CD4-positive, alpha-beta T cell treated with Interleukin-4 for 1 hour (primary cell): ENCODE measurements at regions not wholly inside any gene's neighbourhood (a gene's known extent, or its start where the extent isn't known, plus 50 kb on each side); places are given as distances from the start of the nearest gene placed in this dataset.

ENCODE experiments used
- DNase-seq, 2 donors: peaks; one replicate each; pipeline ENCODE4 v3.0.0-alpha.2; 2020 to 2022

DNA sequence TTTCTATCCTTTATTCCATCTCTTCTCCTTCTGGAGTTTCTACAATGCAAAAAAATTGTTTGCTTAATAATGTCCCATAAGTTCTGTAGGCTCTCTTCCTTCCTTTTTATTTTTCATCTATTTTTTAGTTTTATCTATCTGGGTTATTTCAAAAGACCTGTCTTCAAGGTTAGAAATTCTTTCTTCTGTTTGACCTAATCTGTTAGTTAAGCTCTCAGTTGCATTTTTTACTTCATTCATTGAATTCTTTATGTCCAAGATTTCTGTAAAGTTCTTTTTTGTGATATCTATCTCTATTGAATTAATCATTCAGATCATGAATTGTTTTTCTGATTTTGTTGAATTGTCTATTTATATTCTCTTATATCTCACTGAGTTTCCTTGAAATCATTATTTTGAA, 145.9 kb upstream of the TLE4 start:
- DNase-seq, result no peak

DNA sequence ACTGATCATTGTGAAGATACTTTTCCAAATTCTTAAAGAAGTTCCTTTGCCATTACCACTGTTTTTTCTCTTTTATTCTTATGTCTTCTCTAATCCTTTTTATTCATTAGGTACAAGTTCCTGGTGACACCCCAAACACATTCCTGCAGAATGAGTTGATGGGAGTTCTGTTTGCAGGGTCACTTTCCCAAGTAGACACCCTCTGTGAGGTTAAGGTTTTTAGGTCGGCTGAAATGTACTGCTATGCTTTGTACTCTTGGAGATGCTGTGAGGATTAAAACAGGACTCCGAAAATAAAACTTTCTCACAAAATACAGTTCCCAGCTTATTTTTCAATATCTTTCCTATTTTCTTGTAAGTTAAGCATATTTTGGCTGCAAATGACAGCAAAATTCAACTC, 143.3 kb upstream of the TLE4 start:
- no peak for DNase-seq

DNA sequence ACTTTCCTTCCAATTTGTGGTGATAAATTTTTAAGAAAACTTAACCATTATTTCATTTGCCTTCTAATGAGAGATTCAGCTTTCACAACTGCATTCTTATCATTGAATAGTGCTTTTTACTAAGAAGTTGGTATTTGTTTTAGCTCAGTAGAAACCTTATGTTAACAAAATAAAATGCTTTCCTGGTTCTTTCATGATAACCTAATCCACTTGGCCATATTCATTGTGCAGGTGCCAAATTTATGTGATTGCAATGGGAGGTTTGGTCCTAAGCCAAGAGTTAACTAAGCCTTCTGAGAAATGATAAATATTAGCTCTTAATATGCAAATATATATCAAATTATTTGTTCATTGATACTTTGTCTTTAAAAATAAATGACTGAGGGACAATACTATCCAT, 141.1 kb upstream of the TLE4 start:
- DNase-seq, result no peak

DNA sequence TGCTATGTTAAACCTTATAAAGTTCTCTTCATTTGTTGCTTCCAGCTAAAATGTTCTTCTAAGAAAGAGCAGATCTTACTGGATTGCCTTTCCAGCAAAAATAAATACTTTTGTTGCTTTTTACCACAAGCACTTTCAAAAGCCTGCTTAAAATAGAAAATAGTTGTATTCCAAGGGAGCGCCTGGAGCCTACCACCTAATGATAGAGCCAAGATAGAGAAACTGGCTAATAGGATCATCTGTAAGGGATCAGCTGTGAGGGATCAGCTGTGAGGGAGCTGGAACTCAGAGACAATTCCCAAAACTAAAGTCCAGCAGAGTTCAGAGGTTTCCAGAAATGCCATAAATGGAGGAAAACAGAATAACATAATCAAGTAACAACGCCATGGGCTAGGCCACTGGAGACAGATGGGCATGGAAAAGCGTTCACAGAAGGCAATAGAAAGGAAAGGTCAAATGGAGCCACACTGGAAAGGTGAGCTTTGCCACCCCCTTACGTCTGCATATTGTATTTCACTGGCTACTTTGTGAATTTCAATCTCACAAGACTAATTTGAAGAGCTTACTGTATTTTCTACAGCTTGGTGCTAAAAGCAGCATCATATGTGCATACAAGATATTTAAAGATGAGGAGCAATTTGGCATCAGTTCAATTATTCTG, 140.6 kb upstream of the TLE4 start:
- DNase-seq, result no peak

DNA sequence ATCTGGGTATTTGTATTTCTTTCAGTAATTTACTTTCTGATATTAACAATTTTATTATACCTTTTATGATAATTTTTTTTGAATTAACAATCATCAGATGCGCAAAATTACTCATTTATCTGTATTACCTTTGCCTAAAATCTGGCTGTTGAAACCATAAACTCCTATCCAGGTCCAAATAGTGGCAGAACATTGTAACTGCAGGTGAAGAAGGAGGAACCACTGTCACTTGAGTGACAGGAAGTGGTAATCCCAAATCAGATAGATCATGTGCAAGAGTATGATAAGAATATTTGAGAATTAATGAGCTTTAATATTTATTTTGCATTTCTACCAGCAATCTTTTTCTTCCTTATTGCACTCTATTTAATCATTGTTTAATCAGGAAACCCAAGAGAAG, 139.3 kb upstream of the TLE4 start:
- no peak for DNase-seq

DNA sequence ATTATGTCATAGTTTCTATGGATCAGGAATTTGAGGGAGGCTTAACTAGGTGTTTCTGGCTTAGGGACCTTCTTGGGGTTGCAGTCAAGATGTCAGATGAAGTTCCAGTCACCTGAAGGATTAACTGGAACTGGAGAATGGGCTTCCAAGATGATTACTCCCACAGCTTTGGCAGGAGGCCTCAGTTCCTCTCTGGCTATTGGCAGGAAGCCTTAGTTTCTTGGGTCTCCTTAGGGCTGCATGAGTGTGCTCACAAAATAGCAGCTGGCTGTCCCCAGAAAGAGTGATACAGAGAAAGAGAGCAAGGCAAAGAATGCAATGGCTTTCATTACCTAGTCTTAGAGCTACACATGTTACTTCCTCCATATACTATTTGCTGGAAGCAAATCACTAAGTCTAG, 138.1 kb upstream of the TLE4 start:
- DNase-seq, result no peak

DNA sequence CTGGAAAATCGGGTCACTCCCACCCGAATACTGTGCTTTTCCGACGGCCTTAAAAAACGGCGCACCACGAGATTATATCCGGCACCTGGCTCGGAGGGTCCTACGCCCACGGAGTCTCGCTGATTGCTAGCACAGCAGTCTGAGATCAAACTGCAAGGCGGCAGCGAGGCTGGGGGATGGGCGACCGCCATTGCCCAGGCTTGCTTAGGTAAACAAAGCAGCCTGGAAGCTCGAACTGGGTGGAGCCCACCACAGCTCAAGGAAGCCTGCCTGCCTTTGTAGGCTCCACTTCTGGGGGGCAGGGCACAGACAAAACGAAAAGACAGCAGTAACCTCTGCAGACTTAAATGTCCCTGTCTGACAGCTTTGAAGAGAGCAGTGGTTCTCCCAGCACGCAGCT, 132.5 kb upstream of the TLE4 start:
- DNase-seq, result peak; percentile 6 to 14

DNA sequence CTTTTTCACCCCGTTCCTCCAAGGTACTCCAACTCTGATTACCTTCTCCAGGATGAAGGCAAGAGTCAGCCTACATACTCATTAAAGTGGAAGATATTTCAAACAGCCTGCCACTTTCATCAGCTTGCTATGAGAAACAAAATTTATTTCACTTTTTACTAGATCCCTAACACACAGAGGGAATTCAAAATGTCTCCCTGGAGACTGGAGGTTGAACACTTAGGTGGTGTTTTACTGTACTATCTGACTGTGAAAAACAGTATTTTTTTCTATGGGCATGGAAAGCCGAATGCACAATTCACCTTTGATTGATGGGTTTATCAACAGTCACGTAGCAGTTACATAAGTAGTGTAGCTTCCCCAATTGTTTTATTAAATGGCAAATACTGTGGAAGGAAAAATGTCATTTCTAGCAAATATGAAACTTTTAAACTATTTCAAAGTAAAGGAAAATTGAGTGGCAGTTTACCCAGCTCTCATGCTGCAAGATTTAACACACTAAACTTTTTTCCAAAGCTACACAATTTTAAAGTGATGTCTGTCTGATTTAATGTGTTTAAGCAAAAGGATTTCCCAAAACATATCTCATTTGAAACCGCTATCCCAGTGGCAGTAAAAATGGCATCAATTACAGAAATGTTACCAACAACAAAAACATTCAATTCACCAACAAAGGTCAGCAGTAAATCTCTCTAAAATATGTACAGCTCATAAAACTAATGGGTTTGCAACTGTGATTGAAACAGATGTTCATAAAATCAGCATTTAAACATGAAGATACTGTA, 125.0 kb upstream of the TLE4 start:
- DNase-seq, result no peak

DNA sequence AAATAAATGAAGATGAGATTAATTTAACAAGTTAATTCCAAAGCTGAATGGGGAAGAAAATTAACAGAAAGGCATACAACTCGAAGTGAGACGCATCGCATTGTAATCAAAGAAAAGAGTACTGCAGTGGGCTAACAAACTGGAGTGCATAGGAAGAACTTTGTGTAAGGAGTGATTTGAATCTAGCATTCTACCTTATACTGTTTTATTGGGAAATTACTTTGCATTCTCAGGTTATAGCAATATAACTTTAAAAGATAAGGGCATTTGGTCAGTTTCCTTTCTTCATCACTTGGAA, 124.5 kb upstream of the TLE4 start:
- no peak for DNase-seq

DNA sequence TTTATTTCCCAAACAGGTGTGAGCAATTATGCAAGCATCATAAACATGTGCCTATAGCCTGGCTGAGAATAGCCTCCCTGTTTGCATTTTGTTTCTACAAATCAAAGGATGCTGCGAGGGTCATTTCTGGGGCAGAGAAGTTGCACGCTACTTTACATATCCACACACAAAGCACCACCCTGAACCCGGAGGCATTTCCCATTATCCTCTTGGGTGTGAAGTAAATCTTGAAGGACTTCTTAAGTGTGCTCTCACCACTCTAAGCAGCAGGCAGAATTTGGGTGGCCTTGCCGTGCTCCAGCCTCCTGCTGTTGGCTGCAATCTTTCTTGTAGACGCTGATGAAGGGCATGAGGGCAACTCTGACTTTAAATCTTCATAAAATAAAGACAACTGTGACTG, 124.0 kb upstream of the TLE4 start:
- DNase-seq, result no peak

DNA sequence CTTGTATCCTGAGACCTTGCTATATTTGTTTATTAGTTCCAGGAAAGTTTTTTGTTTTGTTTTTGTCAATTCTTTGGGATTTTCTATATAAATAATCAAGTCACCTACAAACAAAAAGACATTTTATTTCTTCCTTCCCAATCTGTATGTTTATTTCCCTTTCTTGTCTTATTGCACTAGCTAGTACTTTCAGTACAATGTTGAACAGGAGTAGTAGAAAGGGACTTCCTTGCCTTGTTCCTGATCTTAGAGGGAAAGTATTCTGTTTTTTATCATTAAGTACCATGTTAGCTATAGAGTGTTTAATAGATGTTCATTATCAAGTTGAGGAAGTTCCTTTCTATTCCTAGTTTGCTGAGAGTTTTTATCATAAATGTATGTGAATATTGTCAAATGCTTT, 119.5 kb upstream of the TLE4 start:
- no peak for DNase-seq

DNA sequence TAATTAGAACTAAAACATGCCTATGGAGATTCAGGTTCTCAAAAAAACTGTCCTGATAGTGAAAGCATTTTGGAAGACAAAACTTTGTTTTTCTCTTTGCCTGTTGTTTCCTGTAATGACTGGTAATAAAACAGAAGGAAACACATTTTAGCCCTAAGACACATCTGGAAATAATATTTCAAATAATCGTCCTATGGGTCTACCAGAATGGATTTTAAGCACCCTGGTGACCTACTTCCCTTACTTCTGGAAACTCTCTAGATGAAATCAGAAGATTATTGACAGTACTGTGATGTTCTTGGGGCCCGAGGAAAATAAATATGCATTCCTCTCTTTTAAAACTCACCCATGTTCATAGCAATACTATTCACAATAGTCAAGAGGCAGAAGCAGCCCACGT, 110.1 kb upstream of the TLE4 start:
- no peak for DNase-seq

DNA sequence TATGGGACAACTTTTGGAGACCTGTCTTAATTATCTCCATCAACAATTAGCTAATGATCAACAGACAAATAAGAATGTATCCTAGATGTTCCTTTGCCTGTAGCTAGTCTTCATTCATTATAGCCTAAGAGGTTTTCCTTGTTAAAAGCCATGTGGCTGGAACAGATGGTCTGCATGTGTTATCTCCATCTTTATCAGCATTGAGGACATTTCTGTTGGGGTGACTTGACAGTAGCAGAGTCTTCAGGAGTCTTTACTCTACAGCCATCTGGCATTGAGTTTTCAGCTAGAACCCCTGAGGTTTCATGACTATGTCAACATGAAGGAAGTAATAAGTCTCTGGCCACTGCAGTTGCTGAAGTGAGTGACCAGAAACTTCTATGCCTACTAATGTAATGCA, 106.6 kb upstream of the TLE4 start:
- DNase-seq, result no peak

DNA sequence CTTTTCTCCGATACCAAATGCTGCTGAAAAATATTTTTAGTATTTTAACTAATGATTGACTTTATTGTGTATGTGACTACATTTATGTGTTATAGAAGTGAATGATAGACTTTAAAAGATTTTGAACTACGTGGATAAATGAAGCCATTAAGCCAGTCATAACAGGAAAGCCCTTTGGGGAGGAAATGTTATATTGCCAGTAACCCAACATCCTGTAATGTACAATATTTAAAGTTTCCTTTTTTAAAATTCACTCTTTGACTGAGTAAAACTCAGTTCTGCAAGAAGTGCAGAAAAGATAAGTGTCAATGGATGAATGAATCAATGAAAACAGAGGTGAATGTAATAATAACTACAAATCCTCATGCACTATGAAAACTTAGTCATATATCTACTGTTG, 102.6 kb upstream of the TLE4 start:
- DNase-seq, result no peak

DNA sequence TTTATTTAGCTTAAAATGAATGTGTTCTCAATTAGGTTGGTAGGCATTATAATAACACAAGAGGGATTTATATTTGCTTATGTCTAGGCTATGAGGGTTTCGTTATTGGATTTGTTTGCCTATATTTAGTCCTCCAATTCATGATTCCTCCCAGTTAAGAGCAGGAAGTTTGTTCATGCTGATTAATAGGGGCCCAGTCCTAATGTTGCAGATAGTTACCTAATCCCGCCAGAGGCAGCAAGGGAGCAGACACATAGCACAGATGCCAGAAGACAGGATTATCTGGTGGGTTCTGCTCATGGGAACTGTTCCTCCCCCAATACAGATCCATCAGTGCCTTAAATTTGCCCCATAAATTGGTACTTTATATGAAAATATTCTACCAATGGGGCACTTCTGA, 100.8 kb upstream of the TLE4 start:
- DNase-seq, result no peak

DNA sequence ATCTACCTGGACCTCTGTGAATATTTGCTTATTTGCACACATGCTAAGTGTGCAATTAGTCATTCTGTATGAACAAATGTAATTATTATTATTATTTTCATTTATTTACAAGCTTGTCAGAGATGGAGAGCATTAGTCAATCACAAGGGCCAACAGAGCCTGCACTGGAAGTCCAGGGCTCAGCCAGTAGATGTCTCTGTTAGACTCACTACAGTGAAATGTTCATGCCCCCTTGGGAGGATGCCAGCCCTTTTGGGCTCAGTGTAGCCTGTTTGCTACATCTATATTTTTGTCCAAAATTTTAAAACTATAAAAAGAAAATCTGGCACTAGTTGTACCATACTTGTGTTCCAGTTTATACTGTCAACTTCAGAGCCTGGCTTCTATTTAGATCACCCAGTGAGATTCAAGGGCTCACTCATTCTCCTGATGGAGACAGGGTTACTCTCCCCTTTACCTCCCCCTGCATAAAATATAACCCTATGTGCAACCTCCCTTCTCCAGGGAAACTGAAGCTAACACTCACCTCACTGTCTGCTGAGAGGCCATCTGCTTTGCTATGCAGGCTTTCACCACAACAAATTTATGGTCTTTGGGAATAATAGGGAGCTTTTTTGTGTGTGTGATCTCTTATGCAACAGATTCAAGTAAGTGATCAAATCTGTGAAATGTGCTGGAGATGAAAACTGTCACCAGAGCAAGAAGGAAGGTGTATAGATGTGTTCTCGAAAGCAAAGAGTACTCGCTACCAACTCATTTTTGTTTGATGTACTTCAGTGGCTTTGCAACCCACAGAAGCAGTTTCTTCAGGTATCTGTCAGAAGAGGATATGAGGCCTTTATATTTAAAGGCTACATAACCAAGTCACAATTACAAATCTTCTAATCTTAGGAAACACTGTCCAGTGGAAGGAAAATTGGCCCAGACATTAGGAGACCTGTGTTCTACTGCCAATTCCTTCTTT, 99.9 kb upstream of the TLE4 start:
- peak; percentile 13 for DNase-seq

DNA sequence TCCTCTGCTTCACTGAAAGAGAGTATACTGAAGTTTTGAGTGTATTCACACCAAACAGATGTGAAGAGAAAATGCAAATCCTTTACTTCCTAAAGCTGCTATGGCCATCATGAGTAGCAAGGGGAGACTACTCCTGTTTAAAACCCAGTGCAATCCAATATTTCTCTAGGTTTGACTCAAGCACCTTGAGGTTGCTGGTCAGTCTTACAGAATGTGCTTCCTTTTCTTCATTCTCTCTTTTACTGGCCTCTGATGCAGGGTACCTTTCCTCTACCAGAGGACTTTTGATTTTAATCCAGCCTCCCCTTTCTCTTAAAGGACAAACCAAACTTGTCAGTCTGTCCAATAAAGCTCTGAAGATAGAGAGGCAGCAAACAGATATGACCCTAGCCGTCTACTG, 98.1 kb upstream of the TLE4 start:
- no peak for DNase-seq

DNA sequence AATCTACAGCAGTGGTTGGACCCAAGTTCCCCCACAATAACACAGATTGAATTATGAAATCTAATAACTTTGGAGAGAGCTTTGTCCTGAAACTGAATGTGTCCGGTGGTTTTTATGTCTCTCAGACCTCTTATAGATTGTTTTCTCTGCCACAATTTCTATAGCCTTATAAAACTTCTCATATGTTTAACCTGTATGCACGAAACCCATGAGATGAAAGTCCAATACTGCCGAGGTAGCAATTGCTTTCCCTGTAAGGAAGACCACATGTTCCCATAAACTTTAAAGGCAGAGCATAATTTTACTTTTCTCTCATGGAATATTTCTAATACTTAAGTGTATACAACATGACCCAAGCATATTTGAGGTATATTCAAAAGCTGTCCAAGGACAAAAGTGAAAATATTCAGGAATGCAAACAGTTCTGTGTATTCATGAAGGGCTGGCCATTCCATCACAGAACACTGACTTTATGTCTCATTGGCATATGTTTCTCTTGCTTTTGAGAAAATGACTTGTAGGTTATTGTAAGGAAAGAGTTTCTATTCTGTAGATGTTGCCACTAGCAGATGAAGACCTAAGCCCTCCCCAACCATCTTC, 94.4 kb upstream of the TLE4 start:
- DNase-seq, result no peak

DNA sequence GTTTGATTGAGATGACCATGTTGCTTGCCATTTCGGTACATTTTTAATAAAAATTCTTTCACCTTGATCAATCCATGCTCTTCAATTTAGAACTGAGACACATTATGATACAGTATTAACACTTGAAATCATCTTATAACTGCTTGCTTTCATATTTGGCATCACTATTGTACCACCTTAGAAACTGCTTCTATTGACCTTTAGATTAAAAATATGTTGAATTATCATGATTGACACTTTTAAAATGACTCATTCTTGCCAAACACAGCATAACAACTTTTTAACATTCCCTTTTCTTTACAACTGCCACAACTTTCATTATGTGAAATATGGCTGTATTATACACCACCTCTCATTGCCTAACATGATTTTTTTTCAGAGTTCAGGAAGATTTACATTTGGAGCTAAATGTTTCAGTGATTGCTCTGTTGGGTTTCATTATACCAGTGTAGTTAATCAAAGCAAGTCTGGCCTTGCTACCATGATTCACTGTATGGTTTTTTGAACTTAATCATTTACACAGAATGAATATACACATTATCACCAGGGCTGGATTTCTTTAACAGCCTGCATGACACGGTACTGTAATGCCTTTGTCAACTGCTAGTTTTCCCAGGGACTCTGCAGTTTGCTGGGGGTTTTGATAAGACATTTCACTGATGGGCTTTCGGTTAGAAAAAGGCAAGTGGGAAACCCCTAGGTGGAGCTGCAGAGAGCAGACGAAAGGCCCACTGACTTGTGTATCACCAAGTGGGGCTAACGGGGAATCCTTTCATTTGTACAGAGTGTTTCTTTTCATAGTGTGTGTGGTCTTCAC, 93.6 kb upstream of the TLE4 start:
- DNase-seq, result peak; percentile 28 to 33

DNA sequence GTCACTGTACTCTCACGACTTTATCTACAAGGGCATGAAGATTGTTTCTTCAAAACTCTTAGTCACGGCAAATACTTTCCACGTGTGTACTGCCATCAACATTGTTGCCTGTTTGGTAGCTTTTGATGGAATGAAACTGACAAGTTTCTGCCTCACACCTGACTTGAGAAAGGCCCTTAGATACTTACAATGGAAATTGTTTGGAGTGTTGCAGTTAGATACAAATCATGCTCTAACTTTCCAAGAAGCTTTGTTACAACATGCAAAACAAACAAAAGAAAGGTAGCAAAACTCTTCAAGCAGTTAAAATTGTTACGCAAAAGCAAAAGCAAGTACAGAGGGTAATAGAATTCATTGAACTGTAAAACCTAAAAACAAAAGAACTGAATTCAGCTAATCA, 91.1 kb upstream of the TLE4 start:
- no peak for DNase-seq

DNA sequence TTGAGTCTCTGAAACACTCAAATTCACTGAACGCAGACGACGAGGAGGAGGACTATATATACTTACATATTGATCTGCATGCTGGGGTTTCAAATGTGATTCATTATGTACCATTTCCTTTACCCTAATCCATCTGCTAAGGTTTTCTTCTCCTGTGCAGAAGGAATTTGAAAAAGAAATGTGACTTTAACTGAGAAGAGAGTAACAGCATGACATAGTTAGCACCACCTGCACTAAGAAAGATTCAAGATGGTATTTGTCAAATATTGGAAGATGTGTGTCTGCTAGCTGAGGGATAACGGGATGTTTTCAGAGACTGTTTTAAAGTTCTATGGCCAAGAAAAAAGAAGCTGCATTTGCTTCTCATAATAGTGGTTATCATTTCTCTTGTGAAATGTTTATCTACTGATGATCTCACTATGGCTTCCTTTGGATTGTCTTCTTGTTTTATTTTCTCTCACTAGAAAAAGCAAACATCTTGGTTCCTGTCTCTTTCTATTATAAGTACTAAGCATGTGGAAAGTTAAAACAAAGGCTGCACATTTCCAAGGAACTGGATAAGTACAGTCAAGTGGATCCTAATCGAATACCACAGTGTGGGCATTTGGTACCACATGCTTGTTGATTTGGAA, 89.8 kb upstream of the TLE4 start:
- DNase-seq, result no peak

DNA sequence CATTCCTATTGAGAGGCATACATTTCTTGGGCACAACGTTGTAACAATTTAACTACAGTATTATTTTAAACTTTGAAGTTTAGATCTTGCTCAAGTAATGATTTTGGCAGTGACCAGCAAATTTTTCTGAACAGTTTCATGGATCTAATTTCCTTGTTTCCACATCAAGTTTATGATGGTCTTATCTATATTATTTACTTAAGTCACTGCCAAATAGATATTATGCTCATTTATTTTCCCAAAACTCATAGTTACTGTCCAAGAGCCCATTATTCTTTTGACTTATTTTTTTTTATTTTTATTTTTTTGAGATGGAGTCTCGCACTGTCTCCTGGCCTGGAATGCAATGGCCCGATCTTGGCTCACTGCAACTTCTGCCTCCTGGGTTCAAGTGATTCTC, 86.5 kb upstream of the TLE4 start:
- no peak for DNase-seq
